NCI-H1048 (cell line): ENCODE measurements at regions not wholly inside any gene's neighbourhood (a gene's known extent, or its start where the extent isn't known, plus 50 kb on each side); places are given as distances from the start of the nearest gene placed in this dataset.

Experiments used
- DNase-seq: peaks from one replicate; lab custom pipeline; 2025; lab: John Stamatoyannopoulos, UW

DNA sequence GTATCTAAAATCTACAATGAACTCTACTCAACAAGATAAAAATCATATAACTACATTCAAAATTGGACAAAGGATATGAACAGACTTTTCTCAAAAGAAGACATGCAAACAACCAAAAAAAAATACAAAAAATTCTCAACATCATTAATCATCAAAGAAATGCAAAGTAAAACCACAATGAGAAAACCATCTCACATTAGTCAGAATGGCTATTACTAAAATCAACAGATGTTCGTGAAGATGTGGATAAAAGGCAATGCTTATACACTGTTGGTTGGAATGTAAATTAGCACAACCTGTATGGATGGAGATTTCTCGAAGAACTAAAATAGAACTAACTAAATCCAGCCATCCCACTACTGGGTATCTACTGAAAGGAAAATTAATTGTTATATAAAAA is 1080.8 kb downstream of the AMY1C start:
- DNase-seq: no peak

DNA sequence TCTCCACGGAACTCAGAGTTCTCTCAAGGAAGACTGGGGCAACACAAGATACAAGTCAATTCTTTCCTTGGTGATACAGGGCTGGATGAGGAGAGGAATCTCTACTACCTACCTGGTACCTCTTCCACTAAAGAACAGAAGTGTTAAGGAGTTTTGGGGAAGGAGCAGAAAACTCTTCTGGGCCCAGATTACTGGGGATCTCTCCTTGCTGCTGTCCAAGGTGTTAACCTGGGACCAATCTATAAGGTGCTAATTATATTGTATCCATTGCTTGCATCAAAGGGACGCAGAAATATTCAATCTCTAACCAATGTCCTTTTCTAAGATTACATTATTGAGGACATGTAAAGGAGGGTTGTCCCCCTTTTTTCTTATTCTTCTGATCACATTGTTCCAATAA is 1102.5 kb downstream of the AMY1C start:
- DNase-seq: no peak

DNA sequence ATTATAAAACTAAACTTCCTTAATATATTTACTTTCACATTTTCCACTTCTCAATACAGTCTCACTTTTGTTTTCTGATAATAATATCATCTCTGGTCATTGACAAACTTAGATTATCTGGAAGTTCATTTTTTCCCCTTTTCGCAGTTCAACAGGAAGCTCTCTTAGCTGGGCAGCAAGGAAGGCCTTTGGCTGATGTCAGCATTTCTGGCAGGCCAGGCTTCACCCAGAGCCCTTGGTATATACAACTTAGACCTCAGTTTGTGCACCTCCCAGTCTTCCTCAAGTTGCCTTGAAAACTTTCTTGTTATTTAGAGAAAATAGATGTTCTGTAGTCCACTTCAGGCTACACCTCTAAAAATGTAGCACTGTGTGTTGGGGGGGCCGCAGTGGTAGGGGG is 1103.6 kb downstream of the AMY1C start:
- no peak for DNase-seq

DNA sequence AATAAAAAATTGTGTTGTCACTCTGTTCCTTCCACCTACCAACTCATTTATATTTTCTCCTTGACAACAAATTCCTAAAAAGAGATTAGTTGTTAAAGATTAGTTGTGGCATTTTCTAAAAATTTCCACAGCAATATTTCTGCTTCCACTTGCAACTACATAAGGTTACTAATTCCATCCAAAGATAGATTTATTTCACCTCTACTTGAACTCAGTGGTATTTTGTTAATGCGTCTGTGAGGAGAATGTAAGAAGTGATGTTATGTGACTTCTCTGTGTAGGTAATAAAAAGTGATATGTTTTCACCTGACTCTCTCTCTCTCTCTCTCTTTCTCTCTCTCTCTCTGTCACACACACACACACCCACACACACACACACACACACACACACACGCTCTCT is 1104.8 kb downstream of the AMY1C start:
- no peak for DNase-seq

DNA sequence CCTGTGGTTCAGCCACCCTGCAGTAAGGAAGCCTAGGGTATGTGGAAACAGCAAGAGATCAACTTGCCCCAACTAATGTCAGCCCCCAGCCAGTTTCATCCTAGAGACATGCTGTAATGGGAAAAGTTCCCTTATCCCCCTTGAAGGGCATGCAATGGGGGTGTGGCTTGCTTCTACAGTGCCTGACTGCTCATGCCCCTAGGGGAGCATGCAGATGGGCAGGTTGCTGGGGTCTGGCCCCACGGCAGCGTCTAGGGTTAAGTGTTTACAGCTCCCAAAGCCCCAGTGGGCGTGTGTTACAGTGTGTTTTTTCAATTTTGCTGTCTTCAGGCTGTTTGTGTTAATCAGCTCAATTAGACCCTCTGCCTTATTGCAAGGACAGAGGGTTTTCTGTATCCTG is 1105.9 kb downstream of the AMY1C start:
- DNase-seq: no peak

DNA sequence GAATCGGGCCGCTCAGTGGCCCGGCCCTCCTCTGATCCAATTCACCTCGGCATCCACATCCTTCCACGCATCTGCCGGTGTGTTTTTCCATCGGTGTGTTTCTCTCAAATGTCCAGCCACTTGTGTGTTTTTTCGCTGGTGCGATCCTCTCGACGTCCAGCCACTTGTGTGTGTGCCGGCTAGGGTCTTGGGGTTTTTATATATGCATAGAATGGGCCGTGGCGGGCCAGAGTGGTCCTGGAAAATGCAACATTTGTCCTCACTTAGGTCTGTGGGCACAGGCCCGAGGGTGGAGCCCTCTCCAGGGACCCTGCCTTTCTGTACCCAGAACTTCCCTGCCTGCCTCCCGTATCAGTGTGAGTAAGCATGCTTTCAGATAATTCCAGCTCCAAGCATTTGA is 1106.4 kb downstream of the AMY1C start:
- no peak for DNase-seq

DNA sequence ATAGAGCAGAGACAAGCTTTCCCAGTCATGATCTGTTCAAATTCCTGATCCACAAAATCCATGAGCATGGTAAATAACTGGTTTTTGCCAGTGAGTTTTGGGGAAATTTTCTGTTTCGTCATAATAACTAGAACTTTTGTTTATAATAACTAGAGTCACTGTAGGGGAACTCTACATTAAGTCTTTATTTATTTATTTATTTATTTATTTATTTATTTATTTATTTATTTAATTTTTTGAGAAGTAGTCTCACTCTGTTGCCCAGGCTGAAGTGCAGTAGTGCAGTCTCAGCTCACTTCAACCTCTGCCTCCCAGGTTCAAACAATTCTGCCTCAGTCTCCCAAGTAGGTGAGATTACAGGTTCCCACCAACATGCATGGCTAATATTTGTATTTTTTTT is 1106.8 kb downstream of the AMY1C start:
- DNase-seq: no peak

DNA sequence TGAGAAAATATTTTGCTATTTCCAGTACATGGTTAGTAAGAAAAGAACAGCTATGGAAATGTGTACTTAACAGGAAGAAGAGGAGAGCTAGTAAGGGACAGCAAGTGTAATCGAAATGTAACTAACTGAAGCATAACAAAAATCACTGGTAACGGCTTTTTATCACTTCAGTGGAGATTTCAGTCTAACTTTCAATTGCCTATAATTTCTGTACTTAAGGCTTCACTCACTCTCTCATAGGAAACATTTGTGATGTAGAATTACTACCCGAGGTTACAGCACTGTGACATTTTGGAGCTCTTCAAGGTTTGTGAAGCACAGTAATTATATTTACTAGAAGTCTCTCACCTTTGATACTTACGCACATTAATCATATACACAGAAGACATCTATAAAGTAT is 1119.1 kb downstream of the AMY1C start:
- no peak for DNase-seq

DNA sequence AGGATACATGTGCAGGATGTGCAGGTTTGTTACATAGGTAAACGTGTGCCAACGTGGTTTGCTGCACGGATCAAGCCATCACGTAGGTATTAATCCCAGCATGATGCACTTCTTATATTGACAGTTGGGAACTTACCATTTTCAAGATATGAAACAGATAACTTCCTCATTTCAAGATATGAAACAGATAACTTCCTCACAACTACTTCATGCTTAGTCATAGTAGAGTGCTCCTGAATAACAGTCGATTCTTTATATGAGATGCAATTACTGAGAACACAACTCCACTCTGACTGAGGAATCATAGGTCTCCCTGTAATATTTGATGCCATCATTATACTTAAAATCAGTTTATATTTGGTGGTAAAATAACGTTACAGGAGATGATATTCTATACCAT is 1124.3 kb downstream of the AMY1C start:
- no peak for DNase-seq

DNA sequence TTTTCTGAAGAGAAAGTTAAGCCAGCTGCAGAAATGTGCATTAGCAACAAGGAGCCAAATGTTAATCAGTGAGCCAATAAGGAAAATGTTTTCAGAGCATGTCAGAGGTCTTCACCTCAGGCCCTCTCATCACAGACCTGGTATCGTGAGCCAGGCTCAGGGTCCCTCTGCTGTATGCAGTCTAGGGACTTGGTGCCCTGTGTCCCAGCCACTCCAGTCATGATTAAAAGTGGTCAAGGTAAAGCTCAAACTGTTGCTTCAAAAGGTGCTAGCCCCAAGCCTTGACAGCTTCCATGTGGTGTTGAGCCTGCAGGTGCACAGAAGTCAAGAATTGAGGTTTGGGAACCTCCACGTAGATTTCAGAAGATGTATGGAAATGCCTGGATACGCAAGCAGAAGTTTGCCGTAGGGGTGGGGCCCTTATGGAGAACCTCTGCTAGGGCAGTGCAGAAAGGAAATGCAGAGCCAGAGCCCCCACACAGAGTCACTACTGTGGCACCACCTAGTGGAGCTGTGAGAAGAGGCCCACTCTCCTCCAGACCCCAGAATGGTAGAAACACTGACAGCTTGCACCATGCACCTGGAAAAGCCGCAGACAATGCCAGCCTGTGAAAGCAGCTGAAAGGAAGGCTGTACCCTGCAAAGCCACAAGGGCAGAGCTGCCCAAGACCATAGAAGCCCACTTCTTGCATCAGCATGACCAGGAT is 1128.7 kb downstream of the AMY1C start:
- DNase-seq: no peak

DNA sequence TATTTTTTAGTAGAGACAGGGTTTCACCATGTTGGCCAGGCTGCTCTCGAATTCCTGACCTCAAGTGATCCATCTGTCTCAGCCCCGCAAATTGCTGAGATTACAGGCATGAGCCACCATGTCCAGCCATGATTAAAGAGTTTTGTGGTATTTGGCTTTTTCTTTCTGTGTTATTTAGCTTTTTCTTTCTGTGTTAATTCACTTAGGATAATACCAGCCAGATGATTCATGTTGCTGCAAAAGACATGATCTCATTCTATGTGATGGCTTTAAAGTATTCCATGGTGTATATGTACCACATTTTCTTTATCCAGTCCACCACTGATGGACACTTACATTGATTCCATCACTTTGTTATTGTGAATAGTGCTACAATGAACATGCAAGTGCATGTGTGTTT is 1135.2 kb downstream of the AMY1C start:
- DNase-seq: no peak

DNA sequence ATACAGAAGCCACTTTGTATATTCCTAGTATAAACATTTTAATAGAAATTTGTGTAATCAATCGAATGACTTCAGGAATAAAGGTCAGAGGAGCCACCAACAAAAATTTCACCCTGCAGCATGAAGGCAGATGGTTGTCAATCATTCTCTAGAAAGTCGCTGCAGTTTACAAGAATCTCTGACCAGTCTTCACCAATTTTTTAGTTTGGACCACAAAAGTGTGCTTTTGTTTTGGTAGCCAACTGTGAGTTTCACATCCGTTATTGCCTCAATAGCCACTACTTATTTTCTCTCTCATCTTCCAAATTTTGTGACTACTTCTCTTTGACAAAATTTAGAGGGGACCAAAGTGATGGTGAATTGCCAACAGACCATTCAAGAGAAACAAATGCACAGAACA is 1155.6 kb downstream of the AMY1C start:
- DNase-seq: no peak

DNA sequence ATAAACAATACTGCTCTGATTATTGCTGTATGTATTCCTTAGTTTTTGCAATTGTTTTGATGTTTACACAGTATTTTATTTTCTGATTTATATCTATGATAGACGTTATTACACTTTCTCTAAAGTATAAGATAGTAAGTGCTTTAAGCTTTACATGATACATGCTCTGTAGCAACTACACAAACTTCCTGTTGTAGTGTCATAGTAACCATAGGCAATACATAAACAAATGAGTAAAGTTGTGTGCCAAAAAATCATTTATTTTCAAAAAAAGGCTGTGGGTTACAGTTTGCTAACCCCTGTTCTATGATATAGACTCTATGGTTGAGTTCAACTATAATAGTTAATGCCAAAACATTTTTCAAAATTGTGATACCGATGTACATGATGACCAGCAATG is 1156.4 kb downstream of the AMY1C start:
- no peak for DNase-seq

DNA sequence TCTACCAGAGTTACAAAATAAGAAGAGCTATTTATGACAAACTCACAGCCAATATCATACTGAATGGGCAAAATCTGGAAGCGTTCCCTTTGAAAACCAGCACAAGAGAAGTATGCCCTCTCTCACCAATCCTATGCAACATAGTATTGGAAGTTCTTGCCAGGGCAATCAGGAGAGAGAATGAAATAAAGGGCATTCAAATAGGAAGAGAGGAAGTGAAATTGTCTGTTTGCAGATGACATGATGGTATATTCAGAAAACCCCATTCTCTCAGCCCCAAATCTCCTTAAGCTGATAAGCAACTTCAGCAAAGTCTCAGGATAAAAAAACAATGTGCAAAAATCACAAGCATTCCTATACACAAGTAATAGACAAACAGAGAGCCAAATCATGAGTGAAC is 1169.5 kb downstream of the AMY1C start:
- DNase-seq: no peak

DNA sequence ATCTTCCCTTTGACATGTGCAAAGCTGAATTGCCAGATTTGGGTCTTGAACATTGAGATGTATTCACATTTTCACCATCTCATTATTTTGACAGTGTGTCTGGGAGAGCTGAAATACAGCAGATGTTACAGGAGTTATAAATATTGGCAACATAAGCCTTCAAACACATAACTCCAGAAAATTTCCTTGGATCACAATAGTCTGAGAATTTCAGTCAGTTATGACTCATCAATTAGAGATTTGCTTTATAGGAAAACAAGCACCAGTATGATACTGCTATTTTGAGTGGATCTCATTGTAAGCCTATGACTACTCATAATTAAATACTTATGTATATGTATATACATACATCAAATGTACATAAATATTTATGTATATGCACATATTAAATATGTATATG is 1171.8 kb downstream of the AMY1C start:
- no peak for DNase-seq

DNA sequence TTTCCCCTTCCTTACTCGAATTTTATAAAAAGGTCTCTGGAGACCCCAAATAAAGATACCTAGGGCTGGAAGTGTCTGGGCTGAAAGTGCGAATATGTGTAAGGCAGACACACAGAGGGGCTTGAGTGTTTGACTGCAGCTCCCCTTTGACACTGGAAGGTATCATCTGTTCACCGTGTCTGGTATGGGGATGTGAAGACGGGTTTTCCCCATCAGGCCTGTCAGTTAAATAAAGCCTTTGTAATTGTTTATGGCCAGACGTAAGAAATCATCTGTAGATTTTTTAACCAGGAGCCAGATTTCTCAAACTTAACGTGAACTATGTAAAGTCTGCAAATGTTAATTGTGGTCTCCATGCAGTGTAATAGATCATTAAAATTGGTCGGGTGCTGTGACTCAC is 1173.4 kb downstream of the AMY1C start:
- DNase-seq: no peak

DNA sequence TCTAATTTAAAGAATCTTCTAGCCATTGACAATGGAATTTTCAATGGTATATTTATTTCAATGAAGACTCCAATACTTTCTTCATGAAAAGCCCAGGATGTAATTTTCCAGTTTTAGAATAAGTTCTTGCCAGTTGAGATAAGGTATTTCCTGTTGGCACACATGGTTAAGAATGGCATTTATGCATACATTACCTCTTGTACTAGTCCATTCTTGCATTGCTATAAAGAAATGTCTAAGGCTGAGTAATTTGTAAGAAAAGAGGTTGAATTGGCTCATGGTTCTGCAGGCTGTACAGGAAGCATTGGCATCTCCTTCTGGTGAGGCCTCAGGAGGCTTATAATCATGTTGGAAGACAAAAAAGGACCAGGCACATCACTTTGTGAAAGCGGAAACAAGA is 1179.6 kb downstream of the AMY1C start:
- no peak for DNase-seq

DNA sequence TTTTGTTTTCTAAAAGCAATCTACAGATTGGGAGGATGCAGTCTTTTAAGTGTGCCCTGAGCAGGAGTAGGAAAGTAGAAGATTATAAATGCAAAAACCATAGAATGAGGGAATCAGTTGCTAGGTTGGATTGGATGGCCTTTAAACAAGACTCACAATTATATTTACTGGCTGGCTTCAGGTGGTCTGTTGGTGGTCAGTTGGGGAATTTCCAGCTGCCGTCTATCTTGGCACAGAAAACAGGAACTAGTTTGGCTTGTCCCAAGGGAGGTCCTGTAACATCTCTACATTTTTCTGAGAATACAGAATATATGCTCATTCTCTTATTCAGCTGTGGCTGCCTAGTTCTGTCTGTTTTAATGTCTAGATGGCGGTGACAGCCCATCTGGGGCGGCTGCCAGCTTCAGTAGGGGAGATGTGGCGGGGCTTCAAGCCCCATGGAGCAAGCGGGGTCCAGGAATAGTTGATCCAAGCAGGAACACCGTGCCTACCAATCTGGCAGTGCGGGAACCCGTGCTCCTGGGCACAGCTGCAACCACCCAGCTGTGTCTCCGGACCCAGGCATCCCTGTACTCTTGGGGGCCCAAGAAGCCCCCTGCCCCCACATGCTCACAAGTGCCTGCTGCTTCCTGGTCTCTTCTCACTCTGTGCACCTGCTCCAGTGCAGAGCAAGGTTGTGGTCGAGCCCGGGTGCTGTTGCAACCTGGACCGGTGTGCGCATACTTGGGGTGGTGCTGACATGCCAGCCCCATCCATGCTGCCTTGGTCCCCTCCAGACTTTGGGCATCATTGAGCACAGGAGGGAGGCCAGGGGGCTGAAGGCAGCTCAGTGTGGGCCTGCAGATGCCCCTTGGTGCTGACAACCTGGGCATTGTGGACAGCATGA is 1182.6 kb downstream of the AMY1C start:
- no peak for DNase-seq

DNA sequence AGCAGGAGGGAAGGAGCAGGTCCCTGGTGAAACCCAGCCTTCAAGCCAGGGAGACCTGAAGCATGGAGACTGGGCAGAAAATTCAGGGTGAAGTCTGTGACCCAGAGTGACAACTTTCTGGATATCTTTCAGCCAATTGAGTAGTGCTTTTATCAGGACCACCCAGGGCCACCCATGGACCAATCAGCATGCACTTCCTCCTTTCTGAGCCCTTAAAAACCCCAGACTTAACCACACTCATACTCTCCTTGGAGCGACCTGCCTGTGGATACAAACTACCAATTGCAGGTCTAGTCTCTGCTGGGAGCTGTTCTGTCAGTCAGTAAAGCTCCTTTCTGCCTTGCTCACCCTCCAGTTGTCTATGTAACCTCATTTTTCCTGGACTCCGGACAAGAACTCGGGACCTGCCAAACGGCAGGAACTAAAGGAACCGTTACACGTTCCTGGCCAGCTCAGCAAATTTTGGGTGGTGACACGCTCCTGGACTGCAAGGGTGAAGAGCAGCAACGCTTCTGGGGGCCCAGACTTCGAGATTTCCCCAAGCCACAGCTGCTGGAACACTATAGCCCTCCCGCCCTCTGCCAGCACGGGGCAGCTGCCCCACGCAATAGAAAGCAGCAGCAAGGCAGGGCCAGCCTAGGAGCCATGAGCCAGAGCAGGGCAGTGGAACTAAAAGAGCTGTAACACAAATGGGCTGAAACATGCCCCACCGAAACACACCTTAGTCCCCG is 1183.4 kb downstream of the AMY1C start:
- no peak for DNase-seq

DNA sequence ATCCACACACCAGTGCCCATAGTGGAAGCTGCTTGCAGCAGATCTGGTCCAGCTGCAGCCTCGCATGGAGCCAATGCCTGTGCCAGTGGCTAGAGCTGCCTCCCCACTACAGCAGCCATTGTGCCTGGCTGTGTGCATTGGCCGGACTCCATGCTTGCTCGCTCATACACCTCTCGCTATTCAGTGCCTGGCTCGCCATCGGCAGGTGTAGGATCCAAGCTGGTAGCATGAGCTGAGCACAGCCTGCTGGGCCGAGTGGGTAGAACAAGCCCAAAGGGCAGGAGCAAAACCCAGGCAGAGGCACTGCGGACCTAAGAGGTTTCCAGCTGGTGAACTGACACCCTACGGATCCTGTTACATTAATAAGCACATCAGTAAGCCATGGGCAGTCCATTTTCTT is 1184.1 kb downstream of the AMY1C start:
- DNase-seq: no peak

DNA sequence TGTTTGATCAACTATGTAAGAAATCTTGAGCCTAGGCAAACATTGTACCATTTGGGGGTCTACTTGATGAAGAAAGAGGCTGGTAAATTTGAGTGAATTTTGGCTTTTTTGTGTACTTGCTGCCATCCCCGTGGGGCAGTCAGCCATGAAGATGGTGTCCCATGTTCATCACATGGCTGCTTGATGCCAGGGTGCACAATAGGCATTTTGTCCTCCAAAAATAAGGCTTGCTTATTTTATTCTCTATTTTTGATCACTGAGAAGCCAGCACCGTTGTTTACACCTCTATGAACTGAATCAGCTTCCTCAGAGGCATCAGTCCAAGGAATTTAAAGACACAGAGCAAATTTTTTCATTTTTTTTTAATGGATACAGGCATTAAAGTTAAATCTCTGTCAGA is 1195.7 kb downstream of the AMY1C start:
- no peak for DNase-seq

DNA sequence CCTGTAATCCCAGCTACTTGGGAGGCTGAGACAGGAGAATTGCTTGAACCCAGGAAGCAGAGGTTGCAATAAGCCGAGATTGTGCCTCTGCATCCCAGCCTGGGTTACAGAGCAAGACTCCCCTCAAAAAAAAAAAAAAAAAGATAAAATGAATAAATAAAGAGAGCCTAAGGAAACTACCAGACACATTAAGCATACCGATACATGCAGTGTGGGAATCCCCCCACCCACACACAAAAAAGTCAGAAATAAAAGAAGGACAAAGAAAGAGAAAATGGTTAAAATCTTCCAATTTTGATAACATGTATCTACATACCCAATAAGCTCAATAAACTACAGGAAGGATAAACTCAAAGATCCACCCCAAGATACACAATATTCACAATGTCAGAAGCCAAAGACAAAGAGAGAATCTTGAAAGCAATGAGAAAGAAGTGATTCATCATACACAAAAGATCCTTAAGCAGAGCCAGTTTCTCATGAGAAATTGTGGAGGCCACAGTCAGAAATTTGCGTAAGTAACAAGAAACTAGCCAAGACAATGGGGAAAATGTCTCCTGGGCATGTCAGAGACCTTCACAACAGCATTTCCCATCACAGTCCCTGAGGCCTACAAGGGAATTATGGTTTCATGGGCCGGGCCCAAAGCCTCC is 1197.0 kb downstream of the AMY1C start:
- no peak for DNase-seq

DNA sequence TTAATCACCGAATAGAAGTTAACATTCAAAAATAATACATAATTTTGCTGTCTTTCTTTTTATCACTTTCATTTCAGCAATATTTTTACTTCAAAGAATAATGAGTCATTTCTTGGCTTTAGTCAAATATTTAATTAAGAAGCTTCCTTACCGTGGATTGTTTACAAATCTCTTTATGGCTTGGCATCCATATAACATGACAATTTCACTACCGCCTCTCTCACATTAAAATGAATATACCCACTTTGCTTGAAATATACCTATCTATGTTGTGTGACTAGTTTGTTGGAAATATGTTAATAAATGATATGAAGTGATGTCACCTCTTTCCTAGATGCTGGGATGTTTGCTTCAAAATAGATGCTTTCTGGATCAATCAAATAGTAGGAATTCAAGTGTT is 1203.9 kb downstream of the AMY1C start:
- DNase-seq: no peak
